GM12874 (cell line): ENCODE measurements at regions not wholly inside any gene's neighbourhood (a gene's known extent, or its start where the extent isn't known, plus 50 kb on each side); places are given as distances from the start of the nearest gene placed in this dataset.
A peak's percentile ranks its signal among the peaks of the same experiment; 100 is the strongest.

ENCODE experiments used
- TF ChIP-seq, protein P1 (sequence below): IDR thresholded peaks from 2 replicates; pipeline ENCODE4 v1.5.1; 2011; ENCODE audit warnings: low read depth, mild to moderate bottlenecking, control low read depth, low read length, moderate library complexity; ENCODE audit not compliant: insufficient read depth

DNA sequence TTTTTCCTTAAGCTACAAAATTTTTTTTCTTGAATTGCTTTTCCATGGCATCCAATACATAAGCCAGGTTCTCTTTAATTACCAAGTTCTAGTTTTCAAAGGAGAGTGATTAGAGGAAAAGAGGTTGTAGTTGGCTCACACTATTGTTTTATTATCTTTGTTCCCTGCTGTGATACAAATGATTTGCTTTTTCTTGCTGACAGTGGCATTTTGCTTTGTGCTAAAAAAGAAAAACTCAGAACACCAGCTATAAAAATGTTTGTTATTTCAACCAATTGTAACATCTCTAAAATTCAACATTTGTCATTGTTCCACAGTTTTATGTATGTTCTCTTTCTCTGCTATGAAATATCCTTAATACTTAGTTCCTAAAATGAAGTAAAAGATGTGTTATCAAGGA is 1817.2 kb downstream of the STIM2 start:
- TF ChIP-seq, protein P1, sequence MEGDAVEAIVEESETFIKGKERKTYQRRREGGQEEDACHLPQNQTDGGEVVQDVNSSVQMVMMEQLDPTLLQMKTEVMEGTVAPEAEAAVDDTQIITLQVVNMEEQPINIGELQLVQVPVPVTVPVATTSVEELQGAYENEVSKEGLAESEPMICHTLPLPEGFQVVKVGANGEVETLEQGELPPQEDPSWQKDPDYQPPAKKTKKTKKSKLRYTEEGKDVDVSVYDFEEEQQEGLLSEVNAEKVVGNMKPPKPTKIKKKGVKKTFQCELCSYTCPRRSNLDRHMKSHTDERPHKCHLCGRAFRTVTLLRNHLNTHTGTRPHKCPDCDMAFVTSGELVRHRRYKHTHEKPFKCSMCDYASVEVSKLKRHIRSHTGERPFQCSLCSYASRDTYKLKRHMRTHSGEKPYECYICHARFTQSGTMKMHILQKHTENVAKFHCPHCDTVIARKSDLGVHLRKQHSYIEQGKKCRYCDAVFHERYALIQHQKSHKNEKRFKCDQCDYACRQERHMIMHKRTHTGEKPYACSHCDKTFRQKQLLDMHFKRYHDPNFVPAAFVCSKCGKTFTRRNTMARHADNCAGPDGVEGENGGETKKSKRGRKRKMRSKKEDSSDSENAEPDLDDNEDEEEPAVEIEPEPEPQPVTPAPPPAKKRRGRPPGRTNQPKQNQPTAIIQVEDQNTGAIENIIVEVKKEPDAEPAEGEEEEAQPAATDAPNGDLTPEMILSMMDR, result no peak

DNA sequence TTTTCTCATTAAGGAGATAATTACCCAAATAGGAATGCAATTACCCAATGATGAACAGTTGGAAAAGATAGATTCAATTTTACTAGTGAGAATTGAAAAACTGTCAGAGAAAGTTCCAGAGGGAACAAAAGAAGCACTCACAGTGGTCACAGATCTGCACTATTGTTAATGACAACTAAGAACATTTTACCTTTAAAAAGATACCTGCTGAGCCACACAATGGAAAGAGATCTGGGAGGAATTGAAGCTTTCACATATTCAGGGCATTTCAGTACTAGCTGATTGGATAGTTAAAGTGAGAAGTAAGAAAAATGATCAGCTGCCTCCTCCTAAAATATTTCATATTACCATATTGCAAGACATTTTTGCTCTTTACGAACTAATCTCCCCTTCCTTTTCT is 1822.2 kb downstream of the STIM2 start:
- TF ChIP-seq, protein P1, result no peak

DNA sequence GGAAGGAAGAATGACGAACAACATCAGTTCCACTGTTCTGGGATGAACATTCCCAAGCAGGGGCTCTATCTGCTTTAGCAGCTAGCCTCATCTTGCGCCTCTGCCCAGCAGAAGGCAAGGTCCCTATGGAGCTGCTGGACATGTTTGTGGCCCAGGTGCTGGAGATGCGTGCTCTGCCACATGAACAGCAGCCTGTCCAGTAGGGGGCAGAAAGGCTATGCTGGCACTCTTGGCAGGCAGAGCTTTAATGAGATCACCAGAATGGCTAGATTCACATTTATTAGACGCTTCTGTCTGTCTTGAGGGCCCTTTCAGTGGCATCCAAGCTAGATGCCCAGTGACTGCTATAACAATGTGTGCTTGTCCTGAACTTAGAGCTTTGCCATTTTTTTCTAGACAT is 1826.0 kb downstream of the STIM2 start:
- TF ChIP-seq, protein P1, result peak; percentile 54

DNA sequence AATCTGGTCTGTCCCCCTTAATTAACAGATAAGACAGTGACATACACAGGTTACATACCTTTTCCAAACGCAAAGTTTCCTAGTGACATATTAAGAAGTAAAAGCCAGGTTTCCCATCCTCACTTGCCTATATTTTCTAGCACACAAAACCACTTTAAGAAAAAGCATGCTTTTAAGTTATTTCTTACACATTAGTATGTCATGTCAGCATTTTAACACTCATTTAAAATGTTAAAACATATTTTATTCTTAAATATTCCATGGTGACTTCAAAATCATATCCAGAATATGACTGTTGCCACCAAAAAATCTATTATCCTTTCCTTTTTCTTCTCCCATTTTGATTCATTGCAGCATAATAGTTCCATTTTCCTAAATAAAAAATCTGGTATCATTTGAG is 1830.2 kb downstream of the STIM2 start:
- TF ChIP-seq, protein P1, result no peak

DNA sequence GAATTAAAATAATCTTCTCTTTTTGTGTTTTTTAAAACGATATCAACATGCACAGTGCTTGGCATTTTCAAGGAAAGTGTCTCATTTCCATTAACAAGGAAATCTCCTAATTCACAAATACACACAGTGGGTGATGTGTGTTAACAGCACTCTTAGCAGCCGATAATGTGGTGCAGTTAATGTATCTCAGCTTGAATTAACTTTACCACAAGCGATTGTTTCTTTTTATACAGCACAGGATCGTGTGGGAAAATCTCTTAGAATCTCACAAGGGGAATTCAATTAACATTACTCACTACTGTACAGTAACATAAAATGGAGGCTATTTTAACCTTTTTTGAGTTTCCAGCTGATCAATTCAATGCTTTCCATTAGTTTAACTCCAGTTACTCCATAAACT is 1841.9 kb downstream of the STIM2 start:
- TF ChIP-seq, protein P1, result no peak

DNA sequence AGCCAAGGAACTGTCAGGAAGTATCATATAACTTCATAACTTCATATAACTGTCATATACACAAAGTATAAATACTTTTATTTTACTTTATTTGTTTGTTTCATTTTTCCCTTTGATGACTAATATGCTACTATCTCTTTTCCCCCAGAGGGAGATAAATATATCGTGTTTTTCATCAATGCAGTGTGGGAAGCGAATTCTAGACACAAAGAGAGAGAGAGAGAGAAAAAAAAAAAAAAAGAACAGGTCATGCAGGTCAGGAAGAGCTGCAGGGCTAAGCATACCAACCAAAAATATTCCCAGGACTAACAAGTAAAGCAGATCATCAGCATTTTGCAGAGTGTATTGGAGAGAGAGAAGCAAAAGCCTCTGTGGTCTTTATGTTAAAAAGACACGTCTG is 1849.2 kb downstream of the STIM2 start:
- TF ChIP-seq, protein P1, result no peak

DNA sequence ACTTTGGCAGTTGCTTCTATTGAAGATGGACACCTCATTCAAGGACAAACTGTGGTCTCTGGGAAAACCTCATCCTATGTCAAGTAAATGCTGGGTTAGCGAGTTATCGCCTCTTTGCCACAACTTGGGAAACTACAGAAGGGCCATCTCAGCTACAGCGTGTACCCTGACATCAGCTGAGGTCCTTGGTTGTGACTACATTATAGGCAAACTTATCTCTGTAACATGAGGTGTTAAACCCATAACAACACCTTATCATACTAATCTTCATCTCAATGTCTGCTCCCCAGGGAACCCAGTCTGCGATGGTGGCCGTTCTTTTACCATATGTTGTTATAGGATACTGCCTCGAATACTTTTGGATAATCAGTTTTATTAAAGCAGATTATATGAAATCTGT is 1862.7 kb downstream of the STIM2 start:
- TF ChIP-seq, protein P1, result no peak

DNA sequence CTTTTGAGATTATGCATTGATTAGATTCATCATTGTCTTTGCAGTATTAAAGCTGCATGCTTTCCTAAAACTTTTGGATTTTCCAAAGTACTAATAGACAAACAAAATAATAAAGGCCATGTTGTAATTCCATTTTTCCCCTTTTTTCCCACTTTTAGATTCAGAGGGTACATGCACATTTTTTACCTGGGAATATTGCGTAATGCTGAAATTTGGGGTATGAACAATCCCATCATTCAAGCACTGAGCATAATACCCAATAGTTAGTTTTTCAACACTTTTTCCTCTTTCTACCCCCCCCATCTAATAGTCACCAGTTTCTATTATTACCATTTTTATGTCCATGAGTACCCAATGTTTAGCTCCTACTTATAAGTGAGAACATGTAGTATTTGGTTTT is 1863.6 kb downstream of the STIM2 start:
- TF ChIP-seq, protein P1, result no peak
